ENCODE measurements at regions not wholly inside any gene's neighbourhood (a gene's known extent, or its start where the extent isn't known, plus 50 kb on each side); places are given as distances from the start of the nearest gene placed in this dataset.

- DNase-seq (ENCODE audit: low spot score): no peak
- TF ChIP-seq, protein P1, sequence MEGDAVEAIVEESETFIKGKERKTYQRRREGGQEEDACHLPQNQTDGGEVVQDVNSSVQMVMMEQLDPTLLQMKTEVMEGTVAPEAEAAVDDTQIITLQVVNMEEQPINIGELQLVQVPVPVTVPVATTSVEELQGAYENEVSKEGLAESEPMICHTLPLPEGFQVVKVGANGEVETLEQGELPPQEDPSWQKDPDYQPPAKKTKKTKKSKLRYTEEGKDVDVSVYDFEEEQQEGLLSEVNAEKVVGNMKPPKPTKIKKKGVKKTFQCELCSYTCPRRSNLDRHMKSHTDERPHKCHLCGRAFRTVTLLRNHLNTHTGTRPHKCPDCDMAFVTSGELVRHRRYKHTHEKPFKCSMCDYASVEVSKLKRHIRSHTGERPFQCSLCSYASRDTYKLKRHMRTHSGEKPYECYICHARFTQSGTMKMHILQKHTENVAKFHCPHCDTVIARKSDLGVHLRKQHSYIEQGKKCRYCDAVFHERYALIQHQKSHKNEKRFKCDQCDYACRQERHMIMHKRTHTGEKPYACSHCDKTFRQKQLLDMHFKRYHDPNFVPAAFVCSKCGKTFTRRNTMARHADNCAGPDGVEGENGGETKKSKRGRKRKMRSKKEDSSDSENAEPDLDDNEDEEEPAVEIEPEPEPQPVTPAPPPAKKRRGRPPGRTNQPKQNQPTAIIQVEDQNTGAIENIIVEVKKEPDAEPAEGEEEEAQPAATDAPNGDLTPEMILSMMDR (IDR thresholded peaks at IDR 0.05; ENCODE audit: extremely low read depth, insufficient read depth, missing control alignments): no peak
- in situ Hi-C loops (cut with MboI; ENCODE audit: low pct_unique_long_range_greater_than_20kb, low sequenced_read_pairs, unreplicated experiment): no loop called here
Measured at GRCh38 chr14:81831128-81831820, 297.6 kb upstream of the SEL1L start.

DNA sequence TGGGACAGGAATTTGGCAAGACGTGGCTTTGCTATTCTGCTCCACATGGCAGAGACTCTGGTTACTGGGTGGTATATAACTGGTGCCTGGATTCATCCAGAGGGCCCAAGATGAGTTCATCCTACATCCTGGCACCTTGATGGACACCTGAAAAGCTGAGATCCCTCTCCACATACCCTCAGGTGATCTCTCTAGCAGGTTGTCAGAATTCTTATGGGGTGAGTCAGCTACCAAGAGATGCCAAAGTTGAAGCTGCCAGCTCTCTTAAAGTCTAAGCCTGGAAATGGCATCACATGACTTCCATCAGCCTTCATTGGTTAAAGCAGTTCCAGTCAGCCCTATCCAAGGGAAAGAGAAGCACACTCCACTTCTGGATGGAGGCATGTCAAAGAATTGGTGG, 300.7 kb upstream of the SEL1L start:
- TF ChIP-seq, protein P1 (IDR thresholded peaks at IDR 0.05; ENCODE audit: extremely low read depth, insufficient read depth, missing control alignments): no peak
- DNase-seq (ENCODE audit: low spot score): no peak
- in situ Hi-C loops (cut with MboI; ENCODE audit: low pct_unique_long_range_greater_than_20kb, low sequenced_read_pairs, unreplicated experiment): no loop called here

DNA sequence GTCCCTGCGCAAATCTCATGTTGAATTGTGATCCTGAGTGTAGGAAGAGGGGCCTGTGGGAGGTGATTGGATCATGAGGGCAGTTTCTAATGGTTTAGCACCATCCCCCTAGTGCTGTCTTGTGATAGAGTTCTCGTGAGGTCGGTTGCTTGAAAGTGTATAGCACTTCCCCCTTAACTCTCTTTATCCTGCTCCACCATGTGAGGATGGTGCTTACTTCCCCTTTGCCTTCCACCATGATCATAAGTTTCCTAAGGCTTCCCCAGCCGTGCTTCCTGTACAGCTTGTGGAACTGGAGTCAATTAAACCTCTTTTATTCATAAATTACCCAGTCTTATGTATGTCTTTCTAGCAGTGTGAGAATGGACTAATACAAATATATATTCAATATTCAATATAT, 303.7 kb upstream of the SEL1L start:
- no peak for DNase-seq (ENCODE audit: low spot score)
- in situ Hi-C loops (cut with MboI; ENCODE audit: low pct_unique_long_range_greater_than_20kb, low sequenced_read_pairs, unreplicated experiment): no loop called here
- TF ChIP-seq, protein P1 (IDR thresholded peaks at IDR 0.05; ENCODE audit: extremely low read depth, insufficient read depth, missing control alignments): no peak

- in situ Hi-C loops (cut with MboI; ENCODE audit: low pct_unique_long_range_greater_than_20kb, low sequenced_read_pairs, unreplicated experiment): no loop called here
- TF ChIP-seq, protein P1 (IDR thresholded peaks at IDR 0.05; ENCODE audit: extremely low read depth, insufficient read depth, missing control alignments): no peak
- DNase-seq (ENCODE audit: low spot score): no peak
Measured at GRCh38 chr14:81839056-81839455, 305.4 kb upstream of the SEL1L start.

DNA sequence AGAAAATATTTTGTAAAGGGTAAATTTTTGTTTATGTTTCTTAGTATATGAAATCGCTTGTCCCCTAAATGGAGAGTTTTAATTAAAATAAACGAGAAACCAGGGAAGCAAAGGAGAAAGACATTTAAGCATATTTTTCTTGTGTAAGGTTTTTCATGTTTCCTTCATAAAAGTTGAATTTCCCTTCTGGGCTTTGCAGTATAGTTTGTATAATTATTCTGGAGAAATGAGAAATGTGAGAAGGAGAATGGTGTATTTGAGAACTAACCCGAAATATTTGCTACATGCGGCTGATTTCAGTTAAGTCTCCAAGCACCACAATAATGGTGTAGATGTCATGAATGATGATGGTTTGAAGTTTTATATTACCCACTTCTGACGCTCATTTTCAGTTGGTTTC, 307.7 kb upstream of the SEL1L start:
- TF ChIP-seq, protein P1 (IDR thresholded peaks at IDR 0.05; ENCODE audit: extremely low read depth, insufficient read depth, missing control alignments): no peak
- DNase-seq (ENCODE audit: low spot score): no peak
- in situ Hi-C loops (cut with MboI; ENCODE audit: low pct_unique_long_range_greater_than_20kb, low sequenced_read_pairs, unreplicated experiment): no loop called here

- TF ChIP-seq, protein P1 (IDR thresholded peaks at IDR 0.05; ENCODE audit: extremely low read depth, insufficient read depth, missing control alignments): no peak
- in situ Hi-C loops (cut with MboI; ENCODE audit: low pct_unique_long_range_greater_than_20kb, low sequenced_read_pairs, unreplicated experiment): no loop called here
- DNase-seq (ENCODE audit: low spot score): no peak
Measured at GRCh38 chr14:81849714-81850113, 316.1 kb upstream of the SEL1L start.
